ENCODE measurements at regions not wholly inside any gene's neighbourhood (a gene's known extent, or its start where the extent isn't known, plus 50 kb on each side); places are given as distances from the start of the nearest gene placed in this dataset.

- TF ChIP-seq CLOCK (CRISPR knock-in tag; IDR thresholded peaks at IDR 0.05; ENCODE audit: borderline replicate concordance) (no peak), ZNF778 (CRISPR knock-in tag; IDR thresholded peaks at IDR 0.05) (no peak), BHLHE40 (IDR thresholded peaks at IDR 0.05; ENCODE audit: low read length) (no peak), CREB3L1 (IDR thresholded peaks at IDR 0.05; ENCODE audit: borderline replicate concordance, low read depth) (no peak), SMARCC2 (IDR thresholded peaks at IDR 0.05; ENCODE audit: low read depth) (no peak), FOXM1 (IDR thresholded peaks at IDR 0.05; ENCODE audit: low read depth) (no peak), FOXM1 (CRISPR knock-in tag; IDR thresholded peaks at IDR 0.05; ENCODE audit: low read depth) (no peak)
These were observed 104.4 kb upstream of the STK17B start (continued) for GRCh38 chr2:196275646-196276352.
